GM19395 (cell line): ENCODE measurements at regions not wholly inside any gene's neighbourhood (a gene's known extent, or its start where the extent isn't known, plus 50 kb on each side); places are given as distances from the start of the nearest gene placed in this dataset.
"Not testable (repeated sequence)": the region's sequence is repeated elsewhere in the genome, so short reads cannot be mapped to it uniquely, and the experiment has no call there.

Source experiments
- ATAC-seq: cut with Tn5 transposase; IDR thresholded peaks from one replicate; pipeline ENCODE4 v1.9.1; 2021; ENCODE audit warnings: mild to moderate bottlenecking, moderate library complexity; ENCODE audit not compliant: unreplicated experiment

DNA sequence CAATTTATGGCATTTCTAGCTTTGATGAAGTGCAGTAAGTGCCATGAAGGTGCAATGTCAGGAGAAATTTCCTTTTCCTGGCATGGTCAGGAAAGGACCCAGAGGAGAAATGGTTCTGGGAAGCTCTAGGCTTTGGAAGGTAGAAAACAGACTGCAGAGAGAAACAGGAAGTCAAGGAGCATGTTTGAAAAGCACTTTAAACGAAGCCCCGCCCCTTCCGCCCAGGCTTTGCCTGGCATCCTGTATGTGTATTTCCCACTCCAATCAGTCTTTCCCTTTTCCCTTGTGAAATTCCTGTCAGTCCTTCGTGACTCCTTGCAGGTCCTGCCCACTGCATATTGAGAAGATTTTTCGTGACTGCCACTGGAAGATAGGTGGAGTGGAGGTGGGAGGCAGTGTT lies 320.9 kb upstream of the SASH1 start:
- ATAC-seq = no peak

GRCh38 chr6:148022279-148022678 lies 320.4 kb upstream of the SASH1 start:
- not testable (repeated sequence) for ATAC-seq

DNA sequence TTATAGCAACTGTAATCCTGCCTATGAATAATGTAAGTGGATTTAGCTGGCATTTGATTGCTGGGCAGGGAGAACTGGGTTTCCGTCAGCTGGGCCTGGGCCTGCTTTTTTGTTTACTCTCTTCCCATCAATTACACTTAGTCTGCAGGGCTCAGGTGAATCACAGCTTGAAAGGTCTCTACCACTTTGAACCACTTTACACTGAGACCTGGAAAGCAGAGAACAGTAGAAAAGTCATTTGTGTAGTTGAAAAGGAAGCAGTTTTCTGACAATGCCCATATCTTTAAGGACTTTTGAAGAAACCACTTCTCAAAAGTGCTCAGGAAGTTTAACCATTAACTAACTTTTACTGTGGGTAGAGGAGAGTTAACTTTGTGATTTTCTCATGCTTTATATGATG lies 315.4 kb upstream of the SASH1 start:
- ATAC-seq = no peak

DNA sequence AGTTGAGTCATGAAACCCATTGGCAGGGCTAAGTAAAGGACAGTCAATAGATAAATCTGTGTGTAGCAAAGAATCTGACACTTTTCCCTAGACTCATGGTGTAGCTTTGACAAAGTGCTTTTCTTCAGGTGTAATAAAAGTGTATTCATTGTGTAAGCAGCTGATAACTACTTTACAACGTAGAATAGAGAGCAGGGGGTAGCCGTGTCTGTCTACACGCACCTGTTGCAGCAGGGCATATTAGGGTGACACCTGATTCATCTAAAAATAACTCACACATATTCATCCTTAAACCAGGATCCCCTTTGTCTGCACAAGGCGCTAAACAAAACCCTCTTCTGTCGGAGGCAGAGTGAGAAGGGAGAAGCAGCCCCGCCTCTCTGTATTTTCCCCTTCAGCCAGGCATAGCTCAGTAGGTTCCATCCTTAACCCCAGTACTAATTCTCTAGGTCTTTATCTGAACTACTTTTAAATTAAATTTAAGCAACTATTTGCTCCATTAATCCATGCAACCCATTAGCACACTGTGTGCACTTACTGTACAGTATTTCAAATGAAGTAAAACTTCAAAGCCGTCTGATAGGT lies 306.7 kb upstream of the SASH1 start:
- no peak for ATAC-seq

DNA sequence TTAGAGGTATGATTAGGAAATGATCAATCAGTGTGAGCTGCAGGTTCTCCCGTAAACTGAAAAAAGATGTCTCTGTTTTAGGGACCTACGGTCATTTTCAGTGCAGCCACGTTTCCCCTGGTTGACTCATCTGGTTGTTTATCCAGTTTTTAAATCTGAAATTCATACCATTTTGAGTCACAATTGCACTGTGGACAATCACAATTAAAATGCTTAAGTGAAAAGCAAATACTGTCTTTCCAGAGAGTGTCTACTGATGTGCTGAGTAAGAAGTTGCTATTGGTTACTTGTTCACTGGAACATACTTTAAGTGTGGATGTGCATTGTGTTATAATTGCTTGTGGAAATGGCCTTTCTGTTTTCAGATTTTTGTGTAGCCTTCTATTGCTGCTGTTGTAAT lies 305.1 kb upstream of the SASH1 start:
- ATAC-seq = no peak

GRCh38 chr6:148041546-148041945 lies 301.1 kb upstream of the SASH1 start:
- ATAC-seq = no peak

DNA sequence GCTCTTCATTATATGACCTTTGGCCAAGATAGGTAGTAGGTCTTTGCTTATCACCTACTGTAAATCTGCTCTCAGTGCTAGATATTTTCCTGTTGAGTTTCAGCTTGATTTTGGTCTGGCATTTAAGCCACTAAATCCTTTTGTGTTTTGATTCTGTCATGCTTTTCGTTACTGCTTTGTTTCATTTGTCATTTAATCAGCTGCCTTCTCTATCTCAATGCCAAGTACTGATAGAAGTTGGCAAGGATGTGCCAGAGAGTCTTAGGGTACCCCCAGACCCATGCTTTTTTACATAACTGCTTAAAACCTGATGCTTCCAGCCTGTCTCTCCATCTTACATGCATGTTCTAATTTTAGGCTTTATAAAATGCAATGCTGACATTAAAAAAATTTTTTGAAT lies 300.1 kb upstream of the SASH1 start:
- ATAC-seq = no peak

DNA sequence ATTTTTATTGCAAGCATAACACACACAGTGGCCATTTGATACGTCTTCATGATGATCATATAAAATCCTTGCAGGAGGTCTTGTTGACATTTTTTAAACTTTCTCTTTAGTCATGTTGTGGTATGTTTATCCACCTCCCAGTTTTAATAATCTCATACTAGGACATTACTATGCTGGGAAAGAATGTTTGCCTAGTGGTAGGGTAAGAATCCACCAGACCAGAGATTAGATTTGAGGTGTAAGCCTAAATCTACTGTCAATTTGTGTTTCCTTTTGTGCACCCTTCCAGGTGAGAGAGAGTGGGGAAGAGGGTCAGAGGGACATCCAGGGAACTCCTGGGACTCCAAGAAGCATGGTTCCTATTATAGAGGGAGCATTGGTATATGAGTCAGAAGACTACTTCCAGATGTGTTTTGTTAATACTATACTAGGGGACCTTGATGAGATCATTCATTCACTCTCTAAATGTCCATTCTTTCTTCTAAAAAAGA lies 298.3 kb upstream of the SASH1 start:
- ATAC-seq = no peak

GRCh38 chr6:148044921-148045320 lies 297.7 kb upstream of the SASH1 start:
- no peak for ATAC-seq

GRCh38 chr6:148053209-148053608 lies 289.4 kb upstream of the SASH1 start:
- no peak for ATAC-seq

GRCh38 chr6:148053796-148054195 lies 288.8 kb upstream of the SASH1 start:
- no peak for ATAC-seq

GRCh38 chr6:148054219-148054618 lies 288.4 kb upstream of the SASH1 start:
- ATAC-seq = no peak

- no peak for ATAC-seq
Measured at GRCh38 chr6:148055419-148055818, 287.2 kb upstream of the SASH1 start.

DNA sequence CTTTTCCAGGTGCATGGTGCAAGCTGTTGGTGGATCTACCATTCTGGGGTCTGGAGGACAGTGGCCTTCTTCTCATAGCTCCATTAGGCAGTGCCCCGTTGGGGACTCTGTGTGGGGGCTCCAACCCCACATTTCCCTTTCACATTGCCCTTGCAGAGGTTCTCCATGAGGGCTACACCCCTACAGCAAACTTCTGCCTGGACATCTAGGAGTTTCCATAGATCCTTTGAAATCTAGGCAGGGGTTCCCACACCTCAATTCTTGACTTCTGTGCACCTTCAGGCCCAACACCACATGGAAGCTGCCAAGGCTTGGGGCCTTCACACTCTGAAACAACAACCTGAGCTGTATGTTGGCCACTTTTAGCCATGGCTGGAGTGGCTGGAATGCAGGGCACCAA lies 282.8 kb upstream of the SASH1 start:
- no peak for ATAC-seq

GRCh38 chr6:148064406-148065134 lies 278.1 kb upstream of the SASH1 start:
- no peak for ATAC-seq

GRCh38 chr6:148068437-148069061 lies 274.1 kb upstream of the SASH1 start:
- ATAC-seq = no peak

GRCh38 chr6:148069256-148069655 lies 273.4 kb upstream of the SASH1 start:
- ATAC-seq = no peak

- no peak for ATAC-seq
Measured at GRCh38 chr6:148074291-148074690, 268.3 kb upstream of the SASH1 start.

DNA sequence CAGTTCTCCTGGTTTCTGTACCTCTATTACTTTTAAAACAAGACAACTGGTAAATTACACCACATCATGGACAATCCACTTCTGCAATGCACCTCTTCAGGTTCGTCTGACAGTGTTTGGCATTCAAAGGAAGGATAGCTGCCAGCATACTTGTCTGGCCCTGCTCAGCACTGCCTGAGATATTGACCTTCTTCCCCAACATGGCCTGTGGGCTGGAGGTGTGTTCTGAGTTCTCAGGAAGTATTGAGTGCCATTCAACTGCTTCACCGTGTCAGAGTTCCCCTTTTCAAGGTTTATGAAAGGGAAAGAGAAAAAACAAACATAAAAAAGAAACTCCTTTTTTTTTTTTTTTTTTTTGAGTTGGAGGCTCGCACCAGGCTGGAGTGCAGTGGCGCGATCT lies 267.9 kb upstream of the SASH1 start:
- ATAC-seq = peak; percentile 88

- no peak for ATAC-seq
Measured at GRCh38 chr6:148075352-148075751, 267.3 kb upstream of the SASH1 start.

- no peak for ATAC-seq
Measured at GRCh38 chr6:148076051-148076450, 266.6 kb upstream of the SASH1 start.

- ATAC-seq = no peak
Measured at GRCh38 chr6:148080315-148080714, 262.3 kb upstream of the SASH1 start.
